HEK293 (cell line): ENCODE measurements at regions not wholly inside any gene's neighbourhood (a gene's known extent, or its start where the extent isn't known, plus 50 kb on each side); places are given as distances from the start of the nearest gene placed in this dataset.

Source experiments
- CTCF ChIP-seq: fragments of 450-650 bp; formaldehyde crosslinking; IDR thresholded peaks from 2 replicates; pipeline ENCODE4 v1.5.1; 2016; ENCODE audit warnings: missing biosample characterization, missing genetic modification characterization
- REST ChIP-seq: fragments of 450-650 bp; formaldehyde crosslinking; IDR thresholded peaks from 2 replicates; pipeline ENCODE4 v1.5.1; 2016; ENCODE audit warnings: missing biosample characterization, missing genetic modification characterization
- SP7 ChIP-seq: fragments of 450-650 bp; formaldehyde crosslinking; IDR thresholded peaks from 2 replicates; pipeline ENCODE4 v1.5.1; 2016; ENCODE audit warnings: missing biosample characterization, missing genetic modification characterization
- ZFP69B ChIP-seq: fragments of 450-650 bp; formaldehyde crosslinking; IDR thresholded peaks from 2 replicates; pipeline ENCODE4 v1.5.1; 2016; ENCODE audit warnings: missing biosample characterization, missing genetic modification characterization
- ZNF114 ChIP-seq: fragments of 450-650 bp; formaldehyde crosslinking; IDR thresholded peaks from 2 replicates; pipeline ENCODE4 v1.5.0; 2017; ENCODE audit warnings: missing biosample characterization, missing genetic modification characterization
- ZNF121 ChIP-seq: fragments of 450-650 bp; formaldehyde crosslinking; IDR thresholded peaks from 2 replicates; pipeline ENCODE4 v1.5.1; 2016; ENCODE audit warnings: missing biosample characterization, missing genetic modification characterization
- ZNF155 ChIP-seq: fragments of 450-650 bp; formaldehyde crosslinking; IDR thresholded peaks from 2 replicates; pipeline ENCODE4 v1.5.1; 2016; ENCODE audit warnings: missing biosample characterization, missing genetic modification characterization
- ZNF24 ChIP-seq: fragments of 450-650 bp; formaldehyde crosslinking; IDR thresholded peaks from 2 replicates; pipeline ENCODE4 v1.5.1; 2016; ENCODE audit warnings: missing biosample characterization, missing genetic modification characterization
- ZNF266 ChIP-seq: fragments of 450-650 bp; formaldehyde crosslinking; IDR thresholded peaks from 2 replicates; pipeline ENCODE4 v1.5.1; 2016; ENCODE audit warnings: missing biosample characterization, missing genetic modification characterization, low read depth
- ZNF274 ChIP-seq, 2 experiments: fragments of 200-500 bp in 1 of 2; fragments of 450-650 bp in 1 of 2; sonication (Bioruptor generic) in 1 of 2; formaldehyde crosslinking in 1 of 2; IDR thresholded peaks; 2 replicates each; pipeline versions ENCODE4 v1.5.1 to v1.6.1; 2014 to 2016; ENCODE audit warnings: borderline replicate concordance in 1 of 2, inconsistent platforms in 1 of 2, low read length in 1 of 2, missing biosample characterization in 1 of 2, missing genetic modification characterization in 1 of 2
- ZNF510 ChIP-seq: fragments of 450-650 bp; formaldehyde crosslinking; IDR thresholded peaks from 2 replicates; pipeline ENCODE4 v1.5.1; 2018; ENCODE audit warnings: mild to moderate bottlenecking, missing genetic modification characterization, missing biosample characterization; ENCODE audit not compliant: insufficient replicate concordance
- ZNF560 ChIP-seq: fragments of 450-650 bp; formaldehyde crosslinking; IDR thresholded peaks from 2 replicates; pipeline ENCODE4 v1.5.1; 2017; ENCODE audit warnings: missing biosample characterization, missing genetic modification characterization, borderline replicate concordance

GRCh38 chr12:46608431-46609272 lies 217.1 kb downstream of the SLC38A4 start:
- TF ChIP-seq SP7 (no peak), ZNF266 (tag by site-specific recombination) (no peak), REST (tag by site-specific recombination) (no peak), ZNF560 (tag by site-specific recombination) (no peak), CTCF (tag by site-specific recombination) (no peak), ZNF510 (tag by site-specific recombination) (no peak), ZNF24 (no peak), ZNF114 (no peak), ZNF121 (tag by site-specific recombination) (no peak), ZNF274 (IDR thresholded peaks at IDR 0.05; ENCODE audit: low read length) (no peak), ZNF274 (tag by site-specific recombination; IDR thresholded peaks at IDR 0.05; ENCODE audit: borderline replicate concordance) (no peak), ZNF155 (no peak), ZFP69B (tag by site-specific recombination) (no peak)
